HEK293T (cell line): ENCODE measurements at regions not wholly inside any gene's neighbourhood (a gene's known extent, or its start where the extent isn't known, plus 50 kb on each side); places are given as distances from the start of the nearest gene placed in this dataset.

Experiments
- ARNT ChIP-seq: fragments of 450-650 bp; IDR thresholded peaks from 2 replicates; pipeline ENCODE4 v1.6.1; 2017; ENCODE audit warnings: mild to moderate bottlenecking
- BHLHE40 ChIP-seq: fragments of 450-650 bp; IDR thresholded peaks from 2 replicates; pipeline ENCODE4 v1.6.1; 2016; ENCODE audit warnings: mild to moderate bottlenecking, moderate library complexity, borderline replicate concordance
- ELF4 ChIP-seq: fragments of 450-650 bp; IDR thresholded peaks from 2 replicates; pipeline ENCODE4 v1.6.1; 2017; ENCODE audit warnings: antibody characterized with exemption
- FOXA1 ChIP-seq: fragments of 450-650 bp; IDR thresholded peaks from 2 replicates; pipeline ENCODE4 v1.6.1; 2016; ENCODE audit warnings: mild to moderate bottlenecking
- FOXK2 ChIP-seq: fragments of 450-650 bp; IDR thresholded peaks from 2 replicates; pipeline ENCODE4 v1.6.1; 2016; ENCODE audit warnings: mild to moderate bottlenecking
- FOXM1 ChIP-seq: fragments of 450-650 bp; IDR thresholded peaks from 2 replicates; pipeline ENCODE4 v1.6.1; 2017; ENCODE audit warnings: mild to moderate bottlenecking, borderline replicate concordance
- HDGF ChIP-seq: fragments of 450-650 bp; IDR thresholded peaks from 2 replicates; pipeline ENCODE4 v1.6.1; 2017; ENCODE audit warnings: antibody characterized with exemption, borderline replicate concordance
- SP1 ChIP-seq: fragments of 450-650 bp; IDR thresholded peaks from 2 replicates; pipeline ENCODE4 v1.6.1; 2017
- SUZ12 ChIP-seq: fragments of 450-650 bp; IDR thresholded peaks from 2 replicates; pipeline ENCODE4 v1.6.1; 2016; ENCODE audit warnings: mild to moderate bottlenecking
- ZNF384 ChIP-seq: fragments of 450-650 bp; IDR thresholded peaks from 2 replicates; pipeline ENCODE4 v1.6.1; 2016
- TF ChIP-seq, protein P1 (sequence below): fragments of 450-650 bp; IDR thresholded peaks from 2 replicates; pipeline ENCODE4 v1.6.1; 2016

DNA sequence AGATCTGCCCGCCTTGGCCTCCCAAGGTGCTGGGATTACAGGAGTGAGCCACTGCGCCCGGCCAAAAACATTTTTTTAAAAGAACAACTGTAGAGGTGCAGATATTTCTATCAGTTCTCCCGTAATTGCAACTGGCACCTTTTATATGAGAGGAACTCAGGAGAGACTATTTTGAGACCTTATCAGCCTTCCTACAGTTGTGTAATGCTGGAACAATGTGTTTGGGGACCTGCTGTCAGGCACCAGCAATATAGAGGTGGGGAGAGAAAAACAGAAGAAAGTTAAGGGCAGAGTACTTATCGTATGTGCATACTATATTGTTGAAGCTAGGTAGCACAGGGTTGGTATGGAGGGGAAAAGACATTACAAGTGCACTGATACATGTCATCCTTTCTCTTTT is 343.8 kb upstream of the ANKRD30A start:
- no peak for TF ChIP-seq HDGF
- TF ChIP-seq FOXA1, result no peak
- TF ChIP-seq, protein P1, sequence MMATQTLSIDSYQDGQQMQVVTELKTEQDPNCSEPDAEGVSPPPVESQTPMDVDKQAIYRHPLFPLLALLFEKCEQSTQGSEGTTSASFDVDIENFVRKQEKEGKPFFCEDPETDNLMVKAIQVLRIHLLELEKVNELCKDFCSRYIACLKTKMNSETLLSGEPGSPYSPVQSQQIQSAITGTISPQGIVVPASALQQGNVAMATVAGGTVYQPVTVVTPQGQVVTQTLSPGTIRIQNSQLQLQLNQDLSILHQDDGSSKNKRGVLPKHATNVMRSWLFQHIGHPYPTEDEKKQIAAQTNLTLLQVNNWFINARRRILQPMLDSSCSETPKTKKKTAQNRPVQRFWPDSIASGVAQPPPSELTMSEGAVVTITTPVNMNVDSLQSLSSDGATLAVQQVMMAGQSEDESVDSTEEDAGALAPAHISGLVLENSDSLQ, result no peak
- no peak for TF ChIP-seq FOXM1
- no peak for TF ChIP-seq BHLHE40
- TF ChIP-seq ELF4, result no peak
- TF ChIP-seq ZNF384, result no peak
- TF ChIP-seq SP1, result no peak
- TF ChIP-seq SUZ12, result no peak
- no peak for TF ChIP-seq FOXK2
- no peak for TF ChIP-seq ARNT
